Astrocyte (in vitro differentiated cells and primary cell): ENCODE measurements at regions not wholly inside any gene's neighbourhood (a gene's known extent, or its start where the extent isn't known, plus 50 kb on each side); places are given as distances from the start of the nearest gene placed in this dataset.

Experiments used
- CTCF ChIP-seq: IDR thresholded peaks from 2 replicates; pipeline ENCODE4 v1.5.1; 2011; ENCODE audit warnings: low read depth, mild to moderate bottlenecking, inconsistent platforms, low read length, moderate library complexity; ENCODE audit not compliant: insufficient read depth
- EZH2 ChIP-seq: IDR thresholded peaks from 2 replicates; pipeline ENCODE4 v1.6.1; 2012; ENCODE audit warnings: mild to moderate bottlenecking, low read length, inconsistent platforms; ENCODE audit not compliant: insufficient read depth

GRCh38 chr5:125409234-125409860, 662.9 kb upstream of the ZNF608 start:
- TF ChIP-seq EZH2 (no peak), CTCF (no peak)
